NB4 (cell line): ENCODE measurements at regions not wholly inside any gene's neighbourhood (a gene's known extent, or its start where the extent isn't known, plus 50 kb on each side); places are given as distances from the start of the nearest gene placed in this dataset.

Experiments used
- MYC ChIP-seq: IDR thresholded peaks from 2 replicates; pipeline ENCODE4 v1.6.1; 2011; ENCODE audit warnings: low read depth, low read length
- POLR2A ChIP-seq: IDR thresholded peaks from 2 replicates; pipeline ENCODE4 v1.6.1; 2011; ENCODE audit warnings: mild to moderate bottlenecking; ENCODE audit not compliant: insufficient read length; ENCODE audit errors: extremely low read depth
- TF ChIP-seq, protein P1 (sequence below): IDR thresholded peaks from one replicate; pipeline ENCODE4 v1.5.1; 2012; ENCODE audit warnings: low read depth, low read length
- TF ChIP-seq, protein P2 (sequence below): IDR thresholded peaks from 2 replicates; pipeline ENCODE4 v1.6.1; 2011; ENCODE audit warnings: low read depth, low read length

DNA sequence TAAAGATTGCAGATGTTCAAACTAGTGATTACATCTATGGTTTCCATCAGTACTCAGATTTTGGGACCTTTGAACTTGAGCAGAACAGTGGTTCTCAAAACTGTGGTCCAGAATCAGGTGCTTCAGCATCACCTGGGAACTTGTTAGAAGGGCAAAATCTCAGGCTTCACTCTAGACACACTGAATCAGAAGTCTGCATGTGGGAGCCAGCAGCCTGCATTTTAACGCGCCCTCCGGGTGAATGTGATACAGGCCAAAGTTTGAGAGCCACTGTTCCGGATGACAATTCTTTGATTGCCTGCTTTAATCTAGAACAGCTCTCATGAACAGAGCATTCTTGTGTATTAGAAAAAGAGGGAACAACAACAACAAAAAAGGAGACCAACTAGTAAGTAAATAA lies 261.7 kb downstream of the GPD2 start:
- TF ChIP-seq, protein P1, sequence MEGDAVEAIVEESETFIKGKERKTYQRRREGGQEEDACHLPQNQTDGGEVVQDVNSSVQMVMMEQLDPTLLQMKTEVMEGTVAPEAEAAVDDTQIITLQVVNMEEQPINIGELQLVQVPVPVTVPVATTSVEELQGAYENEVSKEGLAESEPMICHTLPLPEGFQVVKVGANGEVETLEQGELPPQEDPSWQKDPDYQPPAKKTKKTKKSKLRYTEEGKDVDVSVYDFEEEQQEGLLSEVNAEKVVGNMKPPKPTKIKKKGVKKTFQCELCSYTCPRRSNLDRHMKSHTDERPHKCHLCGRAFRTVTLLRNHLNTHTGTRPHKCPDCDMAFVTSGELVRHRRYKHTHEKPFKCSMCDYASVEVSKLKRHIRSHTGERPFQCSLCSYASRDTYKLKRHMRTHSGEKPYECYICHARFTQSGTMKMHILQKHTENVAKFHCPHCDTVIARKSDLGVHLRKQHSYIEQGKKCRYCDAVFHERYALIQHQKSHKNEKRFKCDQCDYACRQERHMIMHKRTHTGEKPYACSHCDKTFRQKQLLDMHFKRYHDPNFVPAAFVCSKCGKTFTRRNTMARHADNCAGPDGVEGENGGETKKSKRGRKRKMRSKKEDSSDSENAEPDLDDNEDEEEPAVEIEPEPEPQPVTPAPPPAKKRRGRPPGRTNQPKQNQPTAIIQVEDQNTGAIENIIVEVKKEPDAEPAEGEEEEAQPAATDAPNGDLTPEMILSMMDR: no peak
- TF ChIP-seq POLR2A (no peak), MYC (no peak)
- TF ChIP-seq, protein P2, sequence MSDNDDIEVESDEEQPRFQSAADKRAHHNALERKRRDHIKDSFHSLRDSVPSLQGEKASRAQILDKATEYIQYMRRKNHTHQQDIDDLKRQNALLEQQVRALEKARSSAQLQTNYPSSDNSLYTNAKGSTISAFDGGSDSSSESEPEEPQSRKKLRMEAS: no peak
